ENCODE measurements at regions not wholly inside any gene's neighbourhood (a gene's known extent, or its start where the extent isn't known, plus 50 kb on each side); places are given as distances from the start of the nearest gene placed in this dataset.

DNA sequence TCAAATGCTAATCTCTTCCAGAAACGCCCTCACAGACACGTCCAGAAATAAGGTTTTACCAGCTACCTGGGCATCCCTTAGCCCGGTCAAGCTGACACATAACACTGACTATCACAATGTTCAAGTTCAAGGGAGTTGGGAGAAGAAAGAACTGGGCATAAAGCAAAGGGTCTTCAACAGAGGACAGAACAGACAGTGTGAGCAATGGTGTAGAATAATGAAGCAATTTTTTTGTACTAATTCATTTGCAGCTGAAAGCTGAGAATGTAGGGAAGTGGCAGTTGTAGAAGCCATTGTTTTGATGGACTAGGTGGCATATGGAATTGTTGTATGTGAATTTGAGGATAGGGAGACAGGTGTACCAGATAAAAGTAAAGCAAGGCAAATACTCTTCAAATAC lies 58.1 kb upstream of the WDFY2 start:
- H4K8ac ChIP-seq (ENCODE audit: extremely low read depth, insufficient read depth, low read length) = no peak overlapping the region
- no peaks in the 10 kb centered on the region for H3K79me1 ChIP-seq (ENCODE audit: low read depth, low read length)
- no peaks in the 10 kb centered on the region for H4K20me1 ChIP-seq (replicated peaks in 1 of 2; ENCODE audit: control insufficient read depth in 1 of 2, insufficient read depth in 2 of 2, low read length in 2 of 2)
- peaks cover 0 to 11% (median 4%) of the 10 kb centered on the region in 4 experiments; a peak in 2 of 7 replicates for H3K4me1 ChIP-seq (replicated peaks in 1 of 4; ENCODE audit: control insufficient read depth in 3 of 4, insufficient read depth in 4 of 4, low read length in 3 of 4)
- no peak overlapping the region for H3K14ac ChIP-seq (ENCODE audit: insufficient read length)
- H2BK15ac ChIP-seq (ENCODE audit: low read length) = no peak overlapping the region
- peak overlapping the region in 1 of 2 experiments; percentile 39; a peak in 1 of 4 replicates for H3K4me2 ChIP-seq (ENCODE audit: insufficient read depth in 1 of 2, low read depth in 2 of 2, low read length in 2 of 2)
- no peak overlapping the region for H2BK12ac ChIP-seq (ENCODE audit: low read depth, low read length)
- ChIA-PET POLR2A (ENCODE audit: partially characterized antibody) (interaction anchor here (0.8 to 1.2 kb wide), 2 partner anchors 8 to 73 kb away, joined by 3 to 4 read pairs; partner anchors contain the start of gene INTS6), CTCF (ENCODE audit: partially characterized antibody) (interaction anchor here (1.0 kb wide), 1 partner anchor 13 kb away, joined by 3 read pairs; no protein-coding TSS in a partner anchor)
- H3K56ac ChIP-seq (replicated peaks; ENCODE audit: insufficient read length, low read depth, low read length) = no peak overlapping the region
- no peak overlapping the region for H3K27ac ChIP-seq (ENCODE audit: low read depth, low read length)
- H2BK120ac ChIP-seq (replicated peaks; ENCODE audit: low read depth, low read length) = no peak overlapping the region
- no peak overlapping the region for H4K91ac ChIP-seq (replicated peaks; ENCODE audit: insufficient read length, low read length)
- no peak overlapping the region for H2BK20ac ChIP-seq (ENCODE audit: low read length)
- WGBS, 2 experiments (ENCODE audit: extremely low coverage in 1 of 2, insufficient coverage in 1 of 2, insufficient read length in 1 of 2, insufficient replicate concordance in 2 of 2, low coverage in 1 of 2, low lambda C conversion rate in 2 of 2, missing lambda C conversion rate in 1 of 2) = 76% methylated on average over 3 of the region's 3 CpGs; no CpG with 5 or more reads in 1 of the 2 experiments
- H2AK5ac ChIP-seq (ENCODE audit: low read depth, low read length) = no peak overlapping the region
- H3K23me2 ChIP-seq (ENCODE audit: low read depth, low read length) = no peaks in the 10 kb centered on the region
- H3K9ac ChIP-seq (replicated peaks in 1 of 4; ENCODE audit: extremely low read depth in 1 of 4, low read depth in 3 of 4, low read length in 3 of 4) = no peak overlapping the region
- peaks cover 0 to 1% (median 0%) of the 10 kb centered on the region in 4 experiments; a peak in 1 of 7 replicates for H3K27me3 ChIP-seq (replicated peaks in 1 of 4; ENCODE audit: control insufficient read depth in 3 of 4, extremely low read depth in 1 of 4, insufficient read depth in 3 of 4, low read length in 3 of 4)
- 0 out of 2 replicates have a peak overlapping the region, but pooled peaks have one; percentile 9 for H2AFZ ChIP-seq (ENCODE audit: low read length)
- H2BK5ac ChIP-seq (ENCODE audit: low read depth, low read length) = peak overlapping the region; percentile 16; the same call in 1 of the 2 replicates
- no peaks in the 10 kb centered on the region for H3K36me3 ChIP-seq (ENCODE audit: control insufficient read depth in 2 of 4, insufficient read depth in 4 of 4, low read length in 3 of 4)
- H3K18ac ChIP-seq (ENCODE audit: extremely low read depth, low read length) = no peak overlapping the region
- H3K79me2 ChIP-seq (ENCODE audit: control insufficient read depth in 1 of 2, insufficient read depth in 2 of 2, low read length in 2 of 2) = no peaks in the 10 kb centered on the region
- H3K4ac ChIP-seq (replicated peaks; ENCODE audit: insufficient read length, low read depth, low read length) = no peak overlapping the region
- DNase-seq (ENCODE audit: low read depth in 1 of 2, low spot score in 2 of 2) (no peak), FAIRE-seq (no peak)
- H3K4me3 ChIP-seq (ENCODE audit: extremely low read depth in 1 of 4, insufficient read depth in 2 of 4, low read depth in 3 of 4, low read length in 4 of 4) = no peak overlapping the region
- no peak for TF ChIP-seq SP1 (IDR thresholded peaks at IDR 0.05; ENCODE audit: low read depth, low read length)
- TF ChIP-seq EP300 (IDR thresholded peaks at IDR 0.05; ENCODE audit: borderline replicate concordance in 1 of 2, low read depth in 2 of 2, low read length in 2 of 2) = no peak
- TF ChIP-seq RBBP5 (IDR thresholded peaks at IDR 0.05; ENCODE audit: borderline replicate concordance, low read depth, low read length) = no peak
- TF ChIP-seq RFX5 (IDR thresholded peaks at IDR 0.05; ENCODE audit: borderline replicate concordance, low read depth, low read length) = no peak
- no peak overlapping the region for H3K23ac ChIP-seq (ENCODE audit: insufficient read length)
- H3K9me3 ChIP-seq (ENCODE audit: insufficient read depth in 2 of 2, low read depth in 1 of 2, low read length in 1 of 2) = no peaks in the 10 kb centered on the region
- H4K5ac ChIP-seq (ENCODE audit: insufficient read length, low read depth, low read length) = no peak overlapping the region

All from H1 (cell line).